Esophagus muscularis mucosa (tissue), 4 donors: ENCODE measurements at regions not wholly inside any gene's neighbourhood (a gene's known extent, or its start where the extent isn't known, plus 50 kb on each side); places are given as distances from the start of the nearest gene placed in this dataset.

ENCODE experiments used
- DNase-seq: peaks from one replicate; pipeline ENCODE4 v3.0.0-alpha.2; 2017; ENCODE audit errors: extremely low spot score
- H3K27ac ChIP-seq, 4 donors: fragments of 200-600 bp; sonication (generic); replicated peaks in 1 of 4; 1 replicate in 3 of 4; 2 replicates in 1 of 4; pipeline ENCODE4 v1.5.1; 2016 to 2019; ENCODE audit warnings: mild to moderate bottlenecking in 1 of 4
- H3K27me3 ChIP-seq, 4 donors: fragments of 200-600 bp; sonication (generic); one replicate each; pipeline versions ENCODE4 v1.5.1 to v1.6.0; 2016 to 2019
- H3K36me3 ChIP-seq, 4 donors: fragments of 200-600 bp; sonication (generic); one replicate each; pipeline ENCODE4 v1.5.1; 2016 to 2019
- H3K4me1 ChIP-seq, 4 donors: fragments of 200-600 bp; sonication (generic); one replicate each; pipeline ENCODE4 v1.5.1; 2016 to 2019
- H3K4me3 ChIP-seq, 4 donors: fragments of 200-600 bp; sonication (generic); 1 replicate in 2 of 4; 2 replicates in 2 of 4; pipeline ENCODE4 v1.5.1; 2016 to 2019; ENCODE audit warnings: mild to moderate bottlenecking in 4 of 4, moderate library complexity in 1 of 4
- H3K9me3 ChIP-seq, 4 donors: fragments of 200-600 bp; sonication (generic); 1 replicate in 3 of 4; 2 replicates in 1 of 4; pipeline ENCODE4 v1.5.1; 2016 to 2019
- EP300 ChIP-seq: sonication (generic); formaldehyde crosslinking; IDR thresholded peaks from one replicate; pipeline ENCODE4 v1.6.1; 2017; ENCODE audit warnings: antibody characterized with exemption
- POLR2A ChIP-seq: fragments of 450-650 bp; IDR thresholded peaks from one replicate; pipeline ENCODE4 v1.6.1; 2017; ENCODE audit warnings: antibody characterized with exemption, moderate library complexity, mild to moderate bottlenecking, low read depth
- POLR2AphosphoS5 ChIP-seq, 2 donors: sonication (generic); formaldehyde crosslinking; IDR thresholded peaks; one replicate each; pipeline ENCODE4 v1.6.1; 2017; ENCODE audit warnings: antibody characterized with exemption in 2 of 2
- WGBS: methylation state at CpG from one replicate; pipeline ENCODE4 v1.1.5; 2018; 5-methylcytosine and 5-hydroxymethylcytosine counted together
- intact Hi-C: fragments of 100-400 bp; cut with DNase I; formaldehyde crosslinking; loops from one replicate; pipeline ENCODE4 v1.15.1; 2023
- TF ChIP-seq, protein P1 (sequence below), 3 experiments: fragments of 200-600 bp in 2 of 3; fragments of 450-650 bp in 1 of 3; sonication (generic) in 2 of 3; IDR thresholded peaks; one replicate each; pipeline ENCODE4 v1.5.1; 2017 to 2019; ENCODE audit warnings: antibody characterized with exemption in 3 of 3, mild to moderate bottlenecking in 2 of 3, moderate library complexity in 1 of 3

DNA sequence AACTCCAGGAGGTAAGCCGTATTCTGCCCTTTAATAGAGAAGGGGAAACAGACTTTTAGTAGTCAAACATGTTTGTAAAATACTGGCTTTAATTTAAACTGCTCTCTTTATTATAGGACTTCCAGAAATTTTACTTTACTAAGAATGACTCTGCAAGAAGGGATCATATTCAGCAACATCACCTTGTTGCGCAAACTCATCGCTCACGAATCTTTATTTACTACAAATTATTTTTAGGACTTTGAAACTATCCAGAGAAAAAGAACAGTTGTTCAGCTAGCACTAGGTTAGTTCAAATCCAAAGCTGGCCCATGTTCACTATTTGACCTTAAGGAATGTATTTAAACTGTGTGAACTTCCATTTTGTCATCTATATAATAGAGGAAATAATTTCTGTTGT is 498.3 kb upstream of the TENM4 start:
- Histone ChIP-seq H3K36me3 (no peaks in the 10 kb centered on the region), H3K4me3 (no peak overlapping the region), H3K4me1 (no peaks in the 10 kb centered on the region), H3K27ac (no peak overlapping the region), H3K27me3 (no peaks in the 10 kb centered on the region), H3K9me3 (no peaks in the 10 kb centered on the region)
- intact Hi-C loops, result no loop called here
- TF ChIP-seq POLR2A (no peak), EP300 (no peak), POLR2AphosphoS5 (IDR thresholded peaks at IDR 0.05) (no peak)
- TF ChIP-seq, protein P1, sequence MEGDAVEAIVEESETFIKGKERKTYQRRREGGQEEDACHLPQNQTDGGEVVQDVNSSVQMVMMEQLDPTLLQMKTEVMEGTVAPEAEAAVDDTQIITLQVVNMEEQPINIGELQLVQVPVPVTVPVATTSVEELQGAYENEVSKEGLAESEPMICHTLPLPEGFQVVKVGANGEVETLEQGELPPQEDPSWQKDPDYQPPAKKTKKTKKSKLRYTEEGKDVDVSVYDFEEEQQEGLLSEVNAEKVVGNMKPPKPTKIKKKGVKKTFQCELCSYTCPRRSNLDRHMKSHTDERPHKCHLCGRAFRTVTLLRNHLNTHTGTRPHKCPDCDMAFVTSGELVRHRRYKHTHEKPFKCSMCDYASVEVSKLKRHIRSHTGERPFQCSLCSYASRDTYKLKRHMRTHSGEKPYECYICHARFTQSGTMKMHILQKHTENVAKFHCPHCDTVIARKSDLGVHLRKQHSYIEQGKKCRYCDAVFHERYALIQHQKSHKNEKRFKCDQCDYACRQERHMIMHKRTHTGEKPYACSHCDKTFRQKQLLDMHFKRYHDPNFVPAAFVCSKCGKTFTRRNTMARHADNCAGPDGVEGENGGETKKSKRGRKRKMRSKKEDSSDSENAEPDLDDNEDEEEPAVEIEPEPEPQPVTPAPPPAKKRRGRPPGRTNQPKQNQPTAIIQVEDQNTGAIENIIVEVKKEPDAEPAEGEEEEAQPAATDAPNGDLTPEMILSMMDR (IDR thresholded peaks at IDR 0.05), result no peak
- 87% methylated on average over 4 of the region's 4 CpGs for WGBS
- DNase-seq, result no peak

DNA sequence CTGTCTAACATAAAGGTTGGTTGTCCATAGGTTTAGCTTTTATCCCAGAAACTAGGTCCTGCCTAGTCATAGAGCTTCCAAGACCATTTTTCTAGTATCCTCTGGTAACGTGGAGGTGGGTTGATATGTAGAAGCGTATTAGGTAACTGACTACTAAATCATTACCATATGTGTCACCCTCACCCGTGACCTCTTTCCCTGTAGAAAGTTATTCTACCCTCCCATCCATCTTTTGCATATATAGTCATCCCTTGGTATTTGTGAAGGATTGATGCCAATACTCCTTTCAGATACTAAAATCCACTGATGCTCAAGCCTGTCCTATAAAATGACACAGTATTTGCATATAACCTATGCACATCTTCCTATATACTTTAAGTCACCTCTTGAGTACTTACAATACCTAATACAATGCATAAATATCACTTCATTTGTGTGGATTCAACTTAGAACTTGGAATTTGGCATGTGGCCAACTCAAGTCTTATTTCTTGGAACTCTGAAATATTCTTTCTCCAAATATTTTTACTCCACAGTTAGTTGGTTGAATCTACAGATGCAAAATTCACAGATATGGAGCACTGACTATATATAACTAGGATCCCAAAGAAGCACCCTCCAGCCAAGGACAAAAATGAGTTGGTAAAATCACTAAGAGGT is 497.0 kb upstream of the TENM4 start:
- no peaks in the 10 kb centered on the region for H3K27me3 ChIP-seq
- H3K4me3 ChIP-seq, result no peak overlapping the region
- no peak overlapping the region for H3K27ac ChIP-seq
- intact Hi-C loops, result no loop called here
- no peaks in the 10 kb centered on the region for H3K36me3 ChIP-seq
- H3K9me3 ChIP-seq, result no peaks in the 10 kb centered on the region
- no peak for DNase-seq
- WGBS, result 77% methylated on average over 3 of the region's 3 CpGs
- TF ChIP-seq, protein P1 (IDR thresholded peaks at IDR 0.05), result no peak
- no peak for TF ChIP-seq EP300
- no peaks in the 10 kb centered on the region for H3K4me1 ChIP-seq

DNA sequence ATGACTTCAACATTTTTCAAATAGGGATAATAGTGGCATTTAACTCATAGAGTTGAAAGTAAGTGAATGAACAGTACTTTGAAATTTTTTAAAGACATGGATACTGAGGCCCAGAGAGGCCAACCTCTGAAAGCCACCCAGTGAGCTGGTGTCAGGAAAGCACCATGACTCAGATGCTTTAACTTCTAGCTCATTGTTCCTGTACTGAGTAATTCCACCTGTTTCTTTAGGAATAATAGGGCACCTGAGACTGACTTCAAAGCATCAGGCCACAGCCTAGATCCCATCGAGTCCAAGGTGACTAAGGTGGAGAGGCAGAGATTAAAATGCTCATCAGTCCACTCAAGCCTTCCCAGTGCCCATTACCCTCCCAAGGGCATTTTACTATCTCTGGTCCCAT is 491.8 kb upstream of the TENM4 start:
- Histone ChIP-seq H3K36me3 (no peaks in the 10 kb centered on the region), H3K4me1 (no peaks in the 10 kb centered on the region), H3K27me3 (no peaks in the 10 kb centered on the region), H3K9me3 (no peaks in the 10 kb centered on the region), H3K4me3 (no peak overlapping the region), H3K27ac (no peak overlapping the region)
- 100% methylated on average over 1 of the region's 1 CpG for WGBS
- no peak for DNase-seq
- intact Hi-C loops, result no loop called here
- TF ChIP-seq POLR2AphosphoS5 (IDR thresholded peaks at IDR 0.05) (no peak), POLR2A (no peak), EP300 (no peak)
- TF ChIP-seq, protein P1 (IDR thresholded peaks at IDR 0.05), result no peak

DNA sequence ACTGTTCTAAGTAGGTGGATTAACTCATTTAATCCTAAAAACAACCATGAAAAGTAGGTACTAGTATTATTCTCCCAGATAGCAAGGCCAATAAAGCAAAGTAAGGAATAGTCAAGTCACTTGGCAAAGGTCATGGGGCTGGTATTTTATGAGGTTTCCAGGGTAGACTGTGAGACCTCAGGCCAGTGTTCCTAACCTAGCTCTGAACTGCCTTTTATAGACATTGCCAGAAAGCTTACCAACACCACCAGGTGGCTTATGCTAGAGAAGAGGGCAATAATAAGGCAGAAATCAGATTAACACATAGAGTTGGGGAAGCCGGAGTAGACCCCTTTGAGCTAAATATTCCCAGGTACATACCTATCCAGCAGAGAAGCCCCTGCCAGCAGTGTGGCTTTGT is 490.9 kb upstream of the TENM4 start:
- peak; percentile 64 for DNase-seq
- TF ChIP-seq POLR2AphosphoS5 (IDR thresholded peaks at IDR 0.05) (no peak), EP300 (no peak), POLR2A (no peak)
- TF ChIP-seq, protein P1 (IDR thresholded peaks at IDR 0.05), result no peak
- WGBS, result 100% methylated on average over 1 of the region's 1 CpG
- Histone ChIP-seq H3K4me3 (no peak overlapping the region), H3K36me3 (no peaks in the 10 kb centered on the region), H3K27me3 (no peaks in the 10 kb centered on the region), H3K4me1 (no peaks in the 10 kb centered on the region), H3K9me3 (no peaks in the 10 kb centered on the region), H3K27ac (no peak overlapping the region)
- intact Hi-C loops, result no loop called here

DNA sequence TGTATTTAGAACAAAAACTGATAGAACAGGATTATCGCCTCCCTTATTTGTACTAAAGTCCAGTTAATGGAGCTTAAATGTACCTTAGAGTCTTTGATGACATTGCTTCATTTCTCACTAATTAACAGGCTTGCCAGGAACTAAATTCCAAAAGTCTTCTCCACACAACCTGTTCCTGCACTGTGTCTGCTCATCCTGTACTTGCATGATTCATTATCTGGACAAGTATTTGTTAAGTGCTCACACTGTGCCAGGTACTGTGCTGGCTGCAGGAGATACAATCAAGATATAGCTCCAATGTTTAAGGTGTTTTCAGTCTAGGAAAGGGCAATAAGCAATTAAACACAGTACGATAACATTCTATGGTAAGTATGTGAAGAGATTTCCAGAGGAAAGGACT is 485.9 kb upstream of the TENM4 start:
- intact Hi-C loops, result no loop called here
- 89% methylated on average over 2 of the region's 2 CpGs for WGBS
- no peak overlapping the region for H3K27ac ChIP-seq
- no peaks in the 10 kb centered on the region for H3K4me1 ChIP-seq
- no peak for TF ChIP-seq POLR2AphosphoS5 (IDR thresholded peaks at IDR 0.05)
- TF ChIP-seq EP300, result no peak
- TF ChIP-seq, protein P1 (IDR thresholded peaks at IDR 0.05), result no peak
- no peak for TF ChIP-seq POLR2A
- no peaks in the 10 kb centered on the region for H3K9me3 ChIP-seq
- H3K4me3 ChIP-seq, result no peak overlapping the region
- no peaks in the 10 kb centered on the region for H3K36me3 ChIP-seq
- DNase-seq, result peak; percentile 74
- H3K27me3 ChIP-seq, result no peaks in the 10 kb centered on the region
